SU-DHL-6 (cell line): ENCODE measurements at regions not wholly inside any gene's neighbourhood (a gene's known extent, or its start where the extent isn't known, plus 50 kb on each side); places are given as distances from the start of the nearest gene placed in this dataset.

Experiments
- EZH2phosphoT487 ChIP-seq: fragments of 200-600 bp; sonication (generic), shearing (Covaris generic); conservative IDR thresholded peaks from 2 replicates; pipeline ENCODE4 v1.6.1; 2018; ENCODE audit warnings: mild to moderate bottlenecking, antibody characterized with exemption, low read length, moderate library complexity, mixed read lengths
- TF ChIP-seq, protein P1 (sequence below): fragments of 200-600 bp; sonication (generic); IDR thresholded peaks from one replicate; pipeline ENCODE4 v1.5.1; 2017; ENCODE audit warnings: antibody characterized with exemption, mild to moderate bottlenecking, low read length, moderate library complexity; ENCODE audit not compliant: insufficient read depth, poor library complexity, severe bottlenecking

GRCh38 chr5:40292006-40292405 is 387.7 kb upstream of the PTGER4 start:
- TF ChIP-seq, protein P1, sequence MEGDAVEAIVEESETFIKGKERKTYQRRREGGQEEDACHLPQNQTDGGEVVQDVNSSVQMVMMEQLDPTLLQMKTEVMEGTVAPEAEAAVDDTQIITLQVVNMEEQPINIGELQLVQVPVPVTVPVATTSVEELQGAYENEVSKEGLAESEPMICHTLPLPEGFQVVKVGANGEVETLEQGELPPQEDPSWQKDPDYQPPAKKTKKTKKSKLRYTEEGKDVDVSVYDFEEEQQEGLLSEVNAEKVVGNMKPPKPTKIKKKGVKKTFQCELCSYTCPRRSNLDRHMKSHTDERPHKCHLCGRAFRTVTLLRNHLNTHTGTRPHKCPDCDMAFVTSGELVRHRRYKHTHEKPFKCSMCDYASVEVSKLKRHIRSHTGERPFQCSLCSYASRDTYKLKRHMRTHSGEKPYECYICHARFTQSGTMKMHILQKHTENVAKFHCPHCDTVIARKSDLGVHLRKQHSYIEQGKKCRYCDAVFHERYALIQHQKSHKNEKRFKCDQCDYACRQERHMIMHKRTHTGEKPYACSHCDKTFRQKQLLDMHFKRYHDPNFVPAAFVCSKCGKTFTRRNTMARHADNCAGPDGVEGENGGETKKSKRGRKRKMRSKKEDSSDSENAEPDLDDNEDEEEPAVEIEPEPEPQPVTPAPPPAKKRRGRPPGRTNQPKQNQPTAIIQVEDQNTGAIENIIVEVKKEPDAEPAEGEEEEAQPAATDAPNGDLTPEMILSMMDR, result no peak
- no peak for TF ChIP-seq EZH2phosphoT487
